Large intestine (tissue), 3 donors: ENCODE measurements at regions not wholly inside any gene's neighbourhood (a gene's known extent, or its start where the extent isn't known, plus 50 kb on each side); places are given as distances from the start of the nearest gene placed in this dataset.
"Not testable (repeated sequence)": the region's sequence is repeated elsewhere in the genome, so short reads cannot be mapped to it uniquely, and the experiment has no call there.

Experiments
- DNase-seq, 2 donors: peaks; one replicate each; pipeline versions ENCODE4 v3.0.0 to v3.0.0-alpha.2; 2013
- H3K27ac ChIP-seq: one replicate; pipeline ENCODE4 v1.5.1; 2013; ENCODE audit warnings: low read length
- H3K27me3 ChIP-seq: 2 replicates; pipeline ENCODE4 v1.6.1; 2013; ENCODE audit warnings: low read length; ENCODE audit not compliant: control insufficient read depth, insufficient read depth
- H3K36me3 ChIP-seq: 2 replicates; pipeline ENCODE4 v1.6.1; 2013; ENCODE audit warnings: low read length; ENCODE audit not compliant: control insufficient read depth, insufficient read depth
- H3K4me1 ChIP-seq: one replicate; pipeline ENCODE4 v1.6.1; 2013; ENCODE audit warnings: low read length; ENCODE audit not compliant: control insufficient read depth, insufficient read depth
- H3K4me3 ChIP-seq: one replicate; pipeline ENCODE4 v1.5.1; 2013; ENCODE audit warnings: low read length
- H3K9me3 ChIP-seq: one replicate; pipeline ENCODE4 v1.6.1; 2013; ENCODE audit warnings: mild to moderate bottlenecking, low read depth, low read length, moderate library complexity; ENCODE audit not compliant: control insufficient read depth
- WGBS: methylation state at CpG from one replicate; pipeline ENCODE4 v1.1.5; 2013; ENCODE audit warnings: low lambda C conversion rate; ENCODE audit not compliant: insufficient coverage; 5-methylcytosine and 5-hydroxymethylcytosine counted together

- no CpG with 5 or more reads among the region's 2 CpGs for WGBS
- H3K4me1 ChIP-seq, result no peaks in the 10 kb centered on the region
- no peak for DNase-seq
- H3K9me3 ChIP-seq, result no peaks in the 10 kb centered on the region
- H3K27me3 ChIP-seq, result no peaks in the 10 kb centered on the region
- H3K27ac ChIP-seq, result no peak overlapping the region
- no peak overlapping the region for H3K4me3 ChIP-seq
- H3K36me3 ChIP-seq, result no peaks in the 10 kb centered on the region
Measured at GRCh38 chrX:88903989-88904718, 157.1 kb downstream of the CPXCR1 start.

- Histone ChIP-seq H3K4me3 (no peak overlapping the region), H3K36me3 (no peaks in the 10 kb centered on the region), H3K27me3 (no peaks in the 10 kb centered on the region), H3K27ac (no peak overlapping the region), H3K9me3 (no peaks in the 10 kb centered on the region), H3K4me1 (no peaks in the 10 kb centered on the region)
- DNase-seq, result no peak
- WGBS, result no CpG with 5 or more reads among the region's 4 CpGs
Measured at GRCh38 chrX:88908056-88908455, 161.0 kb downstream of the CPXCR1 start.

- Histone ChIP-seq H3K4me1 (no peaks in the 10 kb centered on the region), H3K36me3 (no peaks in the 10 kb centered on the region), H3K27me3 (no peaks in the 10 kb centered on the region), H3K9me3 (no peaks in the 10 kb centered on the region), H3K27ac (no peak overlapping the region), H3K4me3 (no peak overlapping the region)
- no peak for DNase-seq
Measured at GRCh38 chrX:88937616-88938015, 190.6 kb downstream of the CPXCR1 start.

- H3K27ac ChIP-seq, result no peak overlapping the region
- no peaks in the 10 kb centered on the region for H3K9me3 ChIP-seq
- no peaks in the 10 kb centered on the region for H3K27me3 ChIP-seq
- WGBS, result no CpG with 5 or more reads among the region's 5 CpGs
- H3K36me3 ChIP-seq, result no peaks in the 10 kb centered on the region
- H3K4me3 ChIP-seq, result no peak overlapping the region
- no peaks in the 10 kb centered on the region for H3K4me1 ChIP-seq
- no peak for DNase-seq
Measured at GRCh38 chrX:88940904-88941303, 193.9 kb downstream of the CPXCR1 start.

- Histone ChIP-seq H3K27ac (no peak overlapping the region), H3K4me1 (no peaks in the 10 kb centered on the region), H3K9me3 (no peaks in the 10 kb centered on the region), H3K27me3 (no peaks in the 10 kb centered on the region), H3K36me3 (no peaks in the 10 kb centered on the region), H3K4me3 (no peak overlapping the region)
- DNase-seq, result no peak
Measured at GRCh38 chrX:88944661-88945060, 197.6 kb downstream of the CPXCR1 start.

- H3K9me3 ChIP-seq, H3K4me3 ChIP-seq, H3K27ac ChIP-seq, H3K36me3 ChIP-seq, H3K27me3 ChIP-seq, DNase-seq, H3K4me1 ChIP-seq: not testable (repeated sequence)
- WGBS, result no CpG with 5 or more reads among the region's 4 CpGs
Measured at GRCh38 chrX:88956059-88956458, 209.0 kb downstream of the CPXCR1 start.

- H3K27me3 ChIP-seq, result no peaks in the 10 kb centered on the region
- no peaks in the 10 kb centered on the region for H3K4me1 ChIP-seq
- no peak overlapping the region for H3K27ac ChIP-seq
- H3K4me3 ChIP-seq, result no peak overlapping the region
- no peak for DNase-seq
- no peaks in the 10 kb centered on the region for H3K9me3 ChIP-seq
- 80% methylated on average over 1 of the region's 1 CpG for WGBS
- H3K36me3 ChIP-seq, result no peaks in the 10 kb centered on the region
Measured at GRCh38 chrX:88977835-88978234, 230.8 kb downstream of the CPXCR1 start.

- WGBS, result 94% methylated on average over 3 of the region's 22 CpGs
Measured at GRCh38 chrX:88982183-88982582, 235.2 kb downstream of the CPXCR1 start.

GRCh38 chrX:88982933-88983332, 235.9 kb downstream of the CPXCR1 start:
- no peaks in the 10 kb centered on the region for H3K27me3 ChIP-seq
- H3K9me3 ChIP-seq, result no peaks in the 10 kb centered on the region
- no peaks in the 10 kb centered on the region for H3K36me3 ChIP-seq
- H3K4me3 ChIP-seq, result no peak overlapping the region
- no peaks in the 10 kb centered on the region for H3K4me1 ChIP-seq
- WGBS, result 100% methylated on average over 1 of the region's 3 CpGs
- no peak overlapping the region for H3K27ac ChIP-seq
- no peak for DNase-seq

More at GRCh38 chrX:88982183-88982582, 235.2 kb downstream of the CPXCR1 start:
- Histone ChIP-seq H3K27me3 (no peaks in the 10 kb centered on the region), H3K4me1 (no peaks in the 10 kb centered on the region), H3K27ac (no peak overlapping the region), H3K9me3 (no peaks in the 10 kb centered on the region), H3K4me3 (no peak overlapping the region), H3K36me3 (no peaks in the 10 kb centered on the region)
- DNase-seq, result no peak

GRCh38 chrX:88988796-88989195, 241.8 kb downstream of the CPXCR1 start:
- no peak overlapping the region for H3K4me3 ChIP-seq
- H3K4me1 ChIP-seq, result no peaks in the 10 kb centered on the region
- no peak for DNase-seq
- H3K27me3 ChIP-seq, result no peaks in the 10 kb centered on the region
- H3K9me3 ChIP-seq, result no peaks in the 10 kb centered on the region
- H3K36me3 ChIP-seq, result no peaks in the 10 kb centered on the region
- no peak overlapping the region for H3K27ac ChIP-seq

GRCh38 chrX:88990882-88991582, 244.0 kb downstream of the CPXCR1 start:
- Histone ChIP-seq H3K27ac (no peak overlapping the region), H3K4me3 (no peak overlapping the region), H3K36me3 (no peaks in the 10 kb centered on the region), H3K9me3 (no peaks in the 10 kb centered on the region), H3K27me3 (no peaks in the 10 kb centered on the region), H3K4me1 (no peaks in the 10 kb centered on the region)
- no peak for DNase-seq
- WGBS, result no CpG with 5 or more reads among the region's 1 CpG
